Keratinocyte (primary cell): ENCODE measurements at regions not wholly inside any gene's neighbourhood (a gene's known extent, or its start where the extent isn't known, plus 50 kb on each side); places are given as distances from the start of the nearest gene placed in this dataset.

Source experiments
- DNase-seq: peaks from one replicate; pipeline ENCODE4 v3.0.0-alpha.2; 2011; ENCODE audit warnings: low read depth, missing footprints, low spot score
- FAIRE-seq: peaks from 2 replicates; lab custom pipeline; 2011; peaks lifted over from hg19 to GRCh38; lab: Jason Lieb, UNC
- H2AFZ ChIP-seq: 2 replicates; pipeline ENCODE4 v1.6.0; 2012; ENCODE audit warnings: low read length, control low read depth, inconsistent platforms; ENCODE audit not compliant: control insufficient read depth
- H3K27ac ChIP-seq: 2 replicates; pipeline ENCODE4 v1.5.1; 2011; ENCODE audit warnings: low read length; ENCODE audit not compliant: control insufficient read depth, insufficient read depth
- H3K27me3 ChIP-seq: 3 replicates; pipeline ENCODE4 v1.6.0; 2011; ENCODE audit warnings: low read length; ENCODE audit not compliant: control insufficient read depth, insufficient read depth; ENCODE audit errors: extremely low read depth
- H3K36me3 ChIP-seq, 2 experiments: 2 replicates in 1 of 2; 3 replicates in 1 of 2; pipeline ENCODE4 v1.5.1; 2011; ENCODE audit warnings: low read length in 2 of 2, mild to moderate bottlenecking in 1 of 2; ENCODE audit not compliant: control insufficient read depth in 2 of 2, insufficient read depth in 2 of 2; ENCODE audit errors: extremely low read depth in 1 of 2
- H3K4me1 ChIP-seq: 3 replicates; pipeline ENCODE4 v1.5.1; 2011; ENCODE audit warnings: low read length; ENCODE audit not compliant: control insufficient read depth, insufficient read depth; ENCODE audit errors: extremely low read depth
- H3K4me2 ChIP-seq: 3 replicates; pipeline ENCODE4 v1.6.0; 2011; ENCODE audit warnings: low read depth, low read length; ENCODE audit not compliant: control insufficient read depth, insufficient read depth; ENCODE audit errors: extremely low read depth
- H3K4me3 ChIP-seq, 3 experiments: fragments of 200-600 bp in 1 of 3; sonication (generic) in 1 of 3; 2 replicates in 2 of 3; 3 replicates in 1 of 3; pipeline ENCODE4 v1.5.1; 2011 to 2016; ENCODE audit warnings: low read length in 3 of 3, mild to moderate bottlenecking in 3 of 3, control low read depth in 2 of 3, inconsistent platforms in 1 of 3, low read depth in 1 of 3, mixed read lengths in 1 of 3, mixed run types in 1 of 3, moderate library complexity in 1 of 3; ENCODE audit not compliant: control insufficient read depth in 2 of 3, insufficient read depth in 2 of 3; ENCODE audit errors: extremely low read depth in 1 of 3
- H3K79me2 ChIP-seq: 2 replicates; pipeline ENCODE4 v1.6.0; 2012; ENCODE audit warnings: low read length; ENCODE audit not compliant: control insufficient read depth, insufficient read depth
- H3K9ac ChIP-seq: 3 replicates; pipeline ENCODE4 v1.6.0; 2011; ENCODE audit warnings: low read length; ENCODE audit not compliant: control insufficient read depth, insufficient read depth; ENCODE audit errors: extremely low read depth
- H3K9me1 ChIP-seq: 3 replicates; pipeline ENCODE4 v1.6.0; 2011; ENCODE audit warnings: low read length; ENCODE audit not compliant: control insufficient read depth, insufficient read depth; ENCODE audit errors: extremely low read depth
- H3K9me3 ChIP-seq: 2 replicates; pipeline ENCODE4 v1.5.1; 2012; ENCODE audit warnings: low read depth, low read length; ENCODE audit not compliant: control insufficient read depth
- H4K20me1 ChIP-seq: 3 replicates; pipeline ENCODE4 v1.6.0; 2011; ENCODE audit warnings: low read length; ENCODE audit not compliant: control insufficient read depth, insufficient read depth; ENCODE audit errors: extremely low read depth
- CTCF ChIP-seq, 3 experiments: IDR thresholded peaks in 1 of 3; conservative IDR thresholded peaks in 1 of 3; optimal IDR thresholded peaks in 1 of 3; 2 replicates in 2 of 3; 3 replicates in 1 of 3; pipeline versions ENCODE3 to v1.5.1; 2011; ENCODE audit warnings: low read length in 3 of 3, mild to moderate bottlenecking in 3 of 3, moderate library complexity in 2 of 3, control low read depth in 1 of 3, inconsistent platforms in 1 of 3; ENCODE audit not compliant: insufficient read depth in 2 of 3; ENCODE audit errors: extremely low read depth in 1 of 3
- EZH2 ChIP-seq: IDR thresholded peaks from one replicate; pipeline ENCODE4 v1.6.1; 2012; ENCODE audit warnings: inconsistent platforms, mild to moderate bottlenecking, low read length, moderate library complexity
- dilution Hi-C: fragments of 300-500 bp; cut with MboI; formaldehyde crosslinking; loops from one replicate; pipeline ENCODE4 v1.7.0; 2020; ENCODE audit warnings: low sequenced_read_pairs; ENCODE audit not compliant: extremely low pct_ligation_motif_present

- H3K27ac ChIP-seq, result no peak overlapping the region
- FAIRE-seq, result no peak
Measured at GRCh38 chr11:80173371-80174136, 732.7 kb upstream of the TENM4 start.

GRCh38 chr11:80168796-80169195 lies 728.0 kb upstream of the TENM4 start:
- DNase-seq, result no peak
- dilution Hi-C loops, result no loop called here
- Histone ChIP-seq H3K9me1 (no peaks in the 10 kb centered on the region), H3K4me1 (no peaks in the 10 kb centered on the region), H3K4me3 (no peak overlapping the region), H4K20me1 (no peaks in the 10 kb centered on the region), H3K79me2 (no peaks in the 10 kb centered on the region), H3K9me3 (no peaks in the 10 kb centered on the region), H3K4me2 (no peak overlapping the region), H2AFZ (no peak overlapping the region), H3K36me3 (no peaks in the 10 kb centered on the region), H3K27ac (no peak overlapping the region), H3K27me3 (no peaks in the 10 kb centered on the region), H3K9ac (no peak overlapping the region)
- no peak for FAIRE-seq
- no peak for TF ChIP-seq EZH2
- no peak for TF ChIP-seq CTCF (optimal IDR thresholded peaks at IDR 0.05 in 1 of 3, IDR thresholded peaks at IDR 0.05 in 1 of 3, conservative IDR thresholded peaks at IDR 0.05 in 1 of 3; ENCODE audit: extremely low read depth in 1 of 3, insufficient read depth in 2 of 3, low read length in 3 of 3)

More at GRCh38 chr11:80173371-80174136, 732.7 kb upstream of the TENM4 start:
- Histone ChIP-seq H3K4me3 (no peak overlapping the region), H3K4me2 (no peak overlapping the region), H3K4me1 (no peaks in the 10 kb centered on the region), H3K36me3 (no peaks in the 10 kb centered on the region), H3K9me3 (no peaks in the 10 kb centered on the region), H3K9ac (no peak overlapping the region), H3K9me1 (no peaks in the 10 kb centered on the region), H2AFZ (no peak overlapping the region), H4K20me1 (no peaks in the 10 kb centered on the region), H3K27me3 (no peaks in the 10 kb centered on the region), H3K79me2 (no peaks in the 10 kb centered on the region)
- no peak for DNase-seq
- dilution Hi-C loops, result no loop called here
- TF ChIP-seq EZH2, result no peak
- TF ChIP-seq CTCF (optimal IDR thresholded peaks at IDR 0.05 in 1 of 3, IDR thresholded peaks at IDR 0.05 in 1 of 3, conservative IDR thresholded peaks at IDR 0.05 in 1 of 3; ENCODE audit: extremely low read depth in 1 of 3, insufficient read depth in 2 of 3, low read length in 3 of 3), result no peak
